HG03025 (cell line): ENCODE measurements at regions not wholly inside any gene's neighbourhood (a gene's known extent, or its start where the extent isn't known, plus 50 kb on each side); places are given as distances from the start of the nearest gene placed in this dataset.
A peak's percentile ranks its signal among the peaks of the same experiment; 100 is the strongest.
"Not testable (repeated sequence)": the region's sequence is repeated elsewhere in the genome, so short reads cannot be mapped to it uniquely, and the experiment has no call there.

Experiments used
- ATAC-seq: cut with Tn5 transposase; IDR thresholded peaks from one replicate; pipeline ENCODE4 v1.9.1; 2021; ENCODE audit warnings: mild to moderate bottlenecking, moderate library complexity; ENCODE audit not compliant: unreplicated experiment, low FRiP score

- no peak for ATAC-seq
Measured at GRCh38 chrX:151042842-151043241, 59.7 kb downstream of the HMGB3 start.

GRCh38 chrX:151066373-151066772 is 83.2 kb downstream of the HMGB3 start:
- not testable (repeated sequence) for ATAC-seq

- no peak for ATAC-seq
Measured at GRCh38 chrX:151073767-151074166, 90.6 kb downstream of the HMGB3 start.

- ATAC-seq, result no peak
Measured at GRCh38 chrX:151081016-151081415, 95.4 kb upstream of the GPR50 start.

- peak; percentile 55 for ATAC-seq
Measured at GRCh38 chrX:151082077-151082948, 94.1 kb upstream of the GPR50 start.

GRCh38 chrX:151084454-151084853 is 91.9 kb upstream of the GPR50 start:
- no peak for ATAC-seq

- no peak for ATAC-seq
Measured at GRCh38 chrX:151085207-151085606, 91.2 kb upstream of the GPR50 start.

GRCh38 chrX:151088221-151088620 is 88.2 kb upstream of the GPR50 start:
- ATAC-seq, result no peak

- no peak for ATAC-seq
Measured at GRCh38 chrX:151099001-151099400, 77.4 kb upstream of the GPR50 start.

- no peak for ATAC-seq
Measured at GRCh38 chrX:151100799-151101198, 75.6 kb upstream of the GPR50 start.

- not testable (repeated sequence) for ATAC-seq
Measured at GRCh38 chrX:151113200-151113599, 63.2 kb upstream of the GPR50 start.
